Kidney (tissue), 13 donors: ENCODE measurements at regions not wholly inside any gene's neighbourhood (a gene's known extent, or its start where the extent isn't known, plus 50 kb on each side); places are given as distances from the start of the nearest gene placed in this dataset.

ENCODE experiments used
- DNase-seq, 5 donors: peaks; one replicate each; pipeline ENCODE4 v3.0.0-alpha.2; 2013 to 2020
- FAIRE-seq: peaks from 2 replicates; lab custom pipeline; 2012; peaks lifted over from hg19 to GRCh38; lab: Jason Lieb, UNC
- H3K27ac ChIP-seq, 2 donors: one replicate each; pipeline ENCODE4 v1.7.0; 2013; ENCODE audit warnings: low read depth in 2 of 2, low read length in 2 of 2, inconsistent platforms in 1 of 2
- H3K27me3 ChIP-seq: one replicate; pipeline ENCODE4 v1.7.1; 2013; ENCODE audit warnings: low read length, inconsistent platforms; ENCODE audit not compliant: control insufficient read depth, insufficient read depth
- H3K36me3 ChIP-seq, 3 donors: one replicate each; pipeline versions ENCODE4 v1.7.0 to v1.7.1; 2013; ENCODE audit warnings: low read length in 3 of 3, control low read depth in 1 of 3, inconsistent platforms in 1 of 3; ENCODE audit not compliant: insufficient read depth in 3 of 3, control insufficient read depth in 2 of 3
- H3K4me1 ChIP-seq, 3 donors: one replicate each; pipeline versions ENCODE4 v1.7.0 to v1.7.1; 2013; ENCODE audit warnings: low read length in 3 of 3, inconsistent platforms in 1 of 3, low read depth in 1 of 3; ENCODE audit not compliant: control insufficient read depth in 2 of 3, insufficient read depth in 2 of 3
- H3K4me3 ChIP-seq, 3 donors: one replicate each; pipeline versions ENCODE4 v1.7.0 to v1.8.1; 2013; ENCODE audit warnings: low read length in 3 of 3, control low read depth in 1 of 3, inconsistent platforms in 1 of 3
- H3K9ac ChIP-seq, 3 donors: one replicate each; pipeline versions ENCODE4 v1.7.0 to v1.7.1; 2013; ENCODE audit warnings: low read length in 3 of 3, control low read depth in 1 of 3, inconsistent platforms in 1 of 3
- H3K9me3 ChIP-seq, 3 donors: one replicate each; pipeline versions ENCODE4 v1.7.0 to v1.7.1; 2013; ENCODE audit warnings: low read length in 3 of 3, control low read depth in 1 of 3, inconsistent platforms in 1 of 3; ENCODE audit not compliant: control insufficient read depth in 2 of 3, insufficient read depth in 1 of 3
- CTCF ChIP-seq: IDR thresholded peaks from 3 replicates; pipeline ENCODE4 v1.5.1; 2012; ENCODE audit warnings: mild to moderate bottlenecking, moderate library complexity, borderline replicate concordance; ENCODE audit not compliant: insufficient read depth; ENCODE audit errors: extremely low read depth
- intact Hi-C: fragments of 100-400 bp; cut with DNase I; formaldehyde crosslinking; loops from one replicate; pipeline ENCODE4 v1.11.1; 2022
- donor health status: control.
- donor health status: control.
- donor health status: control.
- donor health status: control.
- donor health status: control.
- donor health status: DM: yes; HTN: yes; CAD: no.
- donor health status: Normal renal cell carcinoma (clear cell type).

- no peaks in the 10 kb centered on the region for H3K36me3 ChIP-seq
- H3K4me3 ChIP-seq: no peak overlapping the region
- TF ChIP-seq CTCF: no peak
- no peaks in the 10 kb centered on the region for H3K4me1 ChIP-seq
- intact Hi-C loops: no loop called here
- DNase-seq (peak in 1 of 5 donors; percentile 26), FAIRE-seq (no peak)
- no peak overlapping the region for H3K9ac ChIP-seq
- no peaks in the 10 kb centered on the region for H3K27me3 ChIP-seq
- H3K9me3 ChIP-seq: no peaks in the 10 kb centered on the region
- no peak overlapping the region for H3K27ac ChIP-seq
Observed at GRCh38 chr7:57638666-57639065, 188.7 kb downstream of the ZNF716 start.

- FAIRE-seq: no peak
- no peaks in the 10 kb centered on the region for H3K27me3 ChIP-seq
- H3K36me3 ChIP-seq: no peaks in the 10 kb centered on the region
Observed at GRCh38 chr7:57641521-57642067, 191.6 kb downstream of the ZNF716 start.

GRCh38 chr7:57642730-57643129, 192.8 kb downstream of the ZNF716 start:
- Histone ChIP-seq H3K4me3 (no peak overlapping the region), H3K9ac (no peak overlapping the region), H3K9me3 (no peaks in the 10 kb centered on the region), H3K27ac (no peak overlapping the region), H3K36me3 (no peaks in the 10 kb centered on the region), H3K4me1 (no peaks in the 10 kb centered on the region), H3K27me3 (no peaks in the 10 kb centered on the region)
- no peak for TF ChIP-seq CTCF
- no peak for FAIRE-seq
- intact Hi-C loops: no loop called here
- DNase-seq: peak in 1 of 5 donors; percentile 32

More at GRCh38 chr7:57641521-57642067, 191.6 kb downstream of the ZNF716 start:
- Histone ChIP-seq H3K9me3 (no peaks in the 10 kb centered on the region), H3K9ac (no peak overlapping the region), H3K4me3 (no peak overlapping the region), H3K4me1 (no peaks in the 10 kb centered on the region), H3K27ac (no peak overlapping the region)
- DNase-seq: peak in 1 of 5 donors; percentile 36
- TF ChIP-seq CTCF: no peak
- intact Hi-C loops: no loop called here
